ENCODE measurements at regions not wholly inside any gene's neighbourhood (a gene's known extent, or its start where the extent isn't known, plus 50 kb on each side); places are given as distances from the start of the nearest gene placed in this dataset.

DNA sequence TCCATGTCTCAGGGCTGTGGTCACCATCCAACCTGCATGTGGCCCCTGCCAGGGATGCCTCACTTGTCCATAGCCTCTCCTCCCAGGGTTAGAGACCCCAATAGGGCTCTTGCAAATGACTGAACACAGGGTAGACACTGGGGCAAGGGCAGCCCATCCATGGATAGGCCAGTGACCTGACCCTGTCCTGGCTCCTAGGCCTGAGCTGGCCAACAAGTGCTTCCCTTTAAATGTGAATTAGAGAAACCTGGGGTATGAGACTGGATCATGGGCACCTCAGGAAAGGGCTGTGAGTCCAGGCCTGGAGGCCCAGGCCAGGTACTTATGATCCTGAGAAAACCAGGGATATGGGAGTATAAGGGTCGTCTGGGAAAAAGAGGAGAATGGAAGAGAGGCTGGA, 64.5 kb downstream of the COPS8 start:
- DNase-seq (ENCODE audit: low spot score), result no peak

- DNase-seq (ENCODE audit: low spot score), result no peak
Measured at GRCh38 chr2:237150831-237151375, 65.2 kb downstream of the COPS8 start.

- DNase-seq (ENCODE audit: low spot score), result no peak
Measured at GRCh38 chr2:237152361-237152760, 66.7 kb downstream of the COPS8 start.

DNA sequence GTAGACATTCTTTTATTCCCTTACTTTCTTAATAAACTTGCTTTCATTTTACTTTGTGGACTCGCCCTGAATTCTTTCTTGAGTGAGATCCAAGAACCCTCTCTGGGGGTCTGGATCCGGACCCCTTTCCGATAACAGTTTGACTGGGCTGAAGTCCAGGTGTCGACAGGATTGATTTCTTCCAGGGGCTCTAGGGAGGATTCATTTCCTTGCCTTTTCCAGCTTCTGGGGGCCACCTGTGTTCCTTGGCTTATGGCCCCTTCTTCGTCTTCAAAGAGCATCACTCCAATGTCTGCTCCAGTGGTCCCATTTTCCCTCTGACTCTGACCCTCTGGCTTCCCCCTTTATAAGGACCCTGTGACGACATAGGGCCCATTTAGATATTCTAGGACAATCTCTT, 67.5 kb downstream of the COPS8 start:
- no peak for DNase-seq (ENCODE audit: low spot score)

DNA sequence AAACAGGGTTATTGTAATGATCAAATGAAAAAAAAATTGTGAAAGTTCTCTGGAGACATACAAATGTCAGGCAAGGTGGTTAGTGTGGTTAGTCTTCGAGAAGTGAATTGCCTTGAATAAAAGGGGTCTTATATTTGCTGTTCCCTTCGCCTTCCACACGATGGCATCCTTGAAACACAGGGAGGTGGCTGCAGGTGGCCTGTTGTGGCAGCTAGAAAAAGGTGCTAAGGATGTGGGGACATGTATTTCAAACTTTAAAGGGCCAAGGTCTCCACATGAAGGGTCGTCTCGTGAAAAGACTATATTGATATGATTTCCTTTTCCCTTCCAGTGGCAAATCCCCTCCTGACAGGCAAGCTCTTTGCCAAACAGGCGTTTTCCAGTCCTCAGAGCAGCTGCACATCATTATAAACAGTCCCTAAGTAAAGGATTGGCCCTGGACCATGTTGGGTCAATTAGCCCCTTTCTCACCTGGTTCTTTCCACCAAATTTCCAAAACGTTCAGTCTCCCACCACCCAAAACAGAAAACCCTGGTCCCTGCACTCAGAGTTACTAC, 68.5 kb downstream of the COPS8 start:
- peak; percentile 62 for DNase-seq (ENCODE audit: low spot score)

DNA sequence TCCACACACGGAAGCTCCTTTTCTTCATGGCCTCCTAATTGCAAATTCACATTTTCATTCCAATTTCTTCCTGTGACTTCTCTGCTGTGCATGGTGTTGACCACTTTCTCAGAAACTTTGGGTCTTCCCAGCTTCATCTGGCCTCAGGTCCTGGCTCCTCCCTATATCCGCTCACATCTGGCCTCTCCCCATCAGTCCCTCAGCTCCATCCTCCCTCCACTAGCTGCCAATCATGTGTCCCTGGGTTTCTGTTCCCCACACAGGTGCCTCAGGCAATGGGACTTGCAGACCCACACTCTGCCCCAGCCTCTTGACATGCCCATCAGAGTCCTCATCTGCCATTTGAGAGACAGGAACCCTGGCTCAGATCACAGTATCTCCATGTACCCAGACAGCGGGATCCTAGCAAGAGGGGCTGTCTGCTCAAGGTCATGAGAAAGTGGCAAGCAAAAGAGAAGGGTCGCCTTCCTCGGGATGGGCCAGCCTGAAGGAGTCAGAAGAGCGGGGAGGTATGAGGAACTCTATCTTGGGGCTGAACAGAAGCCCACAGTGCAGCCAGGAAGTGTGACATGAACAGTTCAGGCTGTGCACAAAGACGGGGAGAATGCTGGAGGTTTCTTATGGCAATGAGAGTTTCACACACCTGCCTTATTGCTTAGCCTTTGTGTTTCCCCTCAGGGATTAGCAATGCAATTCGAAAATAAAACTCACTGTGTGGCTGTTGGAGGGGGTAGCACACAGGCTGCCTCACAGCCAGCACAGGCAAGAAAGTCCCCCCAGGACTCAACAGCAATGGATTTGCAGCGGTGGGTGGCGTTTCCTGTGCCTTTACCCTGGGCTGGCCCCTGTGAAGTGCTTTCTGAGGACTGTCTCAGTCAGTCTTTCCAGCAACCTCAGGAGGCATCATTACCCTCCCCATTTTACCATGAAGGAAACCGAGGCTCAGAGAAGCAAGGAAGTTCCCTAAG, 69.5 kb downstream of the COPS8 start:
- no peak for DNase-seq (ENCODE audit: low spot score)

DNA sequence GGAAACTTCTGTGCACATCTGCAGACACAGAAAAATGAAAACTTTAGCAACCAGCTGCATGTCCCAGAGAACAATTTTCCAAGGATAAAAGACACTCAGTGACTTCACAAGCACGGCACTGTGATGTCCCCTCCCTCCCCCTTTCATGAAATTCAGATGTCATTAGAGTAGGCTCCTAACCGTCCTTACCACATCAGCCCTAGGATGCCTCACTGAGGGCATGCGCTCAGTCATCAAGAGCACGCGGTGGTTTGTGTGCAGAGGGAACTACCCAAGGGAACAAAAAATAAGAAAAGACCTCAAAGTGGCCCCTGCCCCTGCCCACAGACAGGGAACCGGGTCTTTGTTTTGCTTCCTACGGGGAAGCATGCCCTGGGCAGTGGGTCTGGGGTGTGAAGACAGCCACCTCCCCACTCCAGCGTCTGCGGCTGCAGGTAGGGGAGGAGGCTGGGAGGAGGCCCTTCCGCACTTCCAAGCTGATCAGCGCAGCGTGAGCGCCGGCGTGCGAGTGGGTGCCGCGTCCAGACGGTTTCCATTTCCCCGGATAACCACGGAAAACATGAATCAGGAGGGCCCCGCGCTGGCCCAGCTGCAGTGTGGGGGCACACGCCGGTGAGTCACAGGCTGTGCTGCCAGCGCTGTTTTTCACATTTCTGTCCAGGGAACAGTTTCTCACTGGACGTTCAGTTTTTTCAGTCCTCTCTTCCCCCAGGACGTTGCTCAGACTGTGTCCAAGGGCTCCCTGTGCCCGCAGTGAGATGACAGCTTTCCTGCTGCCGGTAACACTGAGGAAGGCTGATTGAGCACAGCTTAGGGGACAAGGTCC, 70.6 kb downstream of the COPS8 start:
- DNase-seq (ENCODE audit: low spot score), result peak; percentile 59

DNA sequence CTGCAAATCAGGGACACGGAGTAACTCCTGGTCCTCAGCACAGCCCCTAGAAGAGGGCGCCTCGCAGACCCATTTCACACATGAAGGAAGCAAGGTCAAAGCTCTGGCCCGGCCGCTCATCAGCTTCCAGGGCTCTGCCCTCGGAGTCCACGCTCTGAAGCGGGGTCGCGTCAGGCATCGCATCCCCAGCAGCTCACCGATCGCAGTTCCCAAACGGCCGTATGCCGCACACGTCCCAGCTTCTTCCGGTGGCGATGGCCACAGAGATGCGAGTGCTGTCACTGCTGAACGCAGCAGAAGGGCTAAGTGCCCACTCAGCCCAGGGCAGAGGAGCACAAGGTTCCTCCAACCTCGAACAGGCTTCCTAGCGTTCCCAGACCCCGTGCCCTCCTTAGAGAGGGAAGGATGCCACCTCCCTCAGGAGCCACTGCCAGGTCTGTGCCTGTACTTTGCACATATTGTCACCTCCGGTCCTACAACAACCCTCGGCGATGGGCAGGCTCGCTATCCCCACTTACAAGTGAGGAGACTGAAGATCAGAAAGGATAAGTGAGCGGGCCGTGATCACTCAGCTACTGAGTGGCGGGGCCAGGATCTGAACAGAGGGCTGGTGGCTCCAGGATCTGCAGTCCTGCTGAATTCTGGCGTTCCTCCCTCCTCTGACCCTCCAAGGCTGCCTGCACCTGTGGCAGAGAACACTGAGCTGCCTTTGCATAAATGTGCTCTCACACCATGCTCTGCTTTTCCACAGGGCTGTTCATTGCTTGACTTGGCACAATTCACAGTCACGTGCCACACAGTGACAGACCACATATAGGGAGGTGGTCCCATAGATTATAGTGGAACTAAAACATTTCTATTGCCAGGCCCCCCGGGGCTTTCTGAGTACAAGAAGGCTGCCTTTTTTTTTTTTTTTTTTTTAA, 71.4 kb downstream of the COPS8 start:
- no peak for DNase-seq (ENCODE audit: low spot score)

- DNase-seq (ENCODE audit: low spot score), result no peak
Measured at GRCh38 chr2:237157780-237158102, 72.1 kb downstream of the COPS8 start.

GRCh38 chr2:237158194-237158593, 72.5 kb downstream of the COPS8 start:
- DNase-seq (ENCODE audit: low spot score), result no peak

- DNase-seq (ENCODE audit: low spot score), result no peak
Measured at GRCh38 chr2:237159006-237159911, 73.6 kb downstream of the COPS8 start.

DNA sequence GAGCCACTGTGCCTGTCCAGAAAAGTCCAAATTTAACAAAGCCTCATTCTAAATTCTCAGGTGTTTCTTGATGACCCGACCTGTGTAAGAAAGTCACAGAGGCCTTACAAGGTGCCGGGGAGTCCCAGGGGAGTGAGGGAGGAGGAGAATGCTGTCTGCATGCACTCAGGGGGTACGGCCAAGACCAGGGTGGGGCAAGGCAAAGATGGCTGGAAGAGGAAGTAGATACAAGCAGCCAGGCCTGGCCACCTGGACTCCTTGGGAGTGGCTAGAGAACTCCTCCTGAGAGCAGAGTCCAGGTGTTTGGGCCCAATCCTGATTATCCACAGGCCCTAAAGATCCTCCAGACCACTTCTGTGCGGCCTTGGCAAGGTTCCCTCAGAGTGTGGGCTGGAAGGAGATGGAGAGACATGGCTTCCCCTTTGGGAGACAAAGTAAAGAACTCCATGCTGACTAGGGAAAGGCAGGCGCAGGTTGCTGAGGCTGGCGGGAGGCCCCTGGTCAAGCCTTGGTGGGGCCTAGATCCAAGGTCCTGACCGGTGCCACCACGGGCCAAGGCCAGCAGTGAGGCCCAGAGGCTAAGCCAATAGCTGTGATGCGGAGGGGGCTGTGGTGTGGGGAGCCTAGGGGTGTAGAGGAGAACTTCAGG, 74.7 kb downstream of the COPS8 start:
- no peak for DNase-seq (ENCODE audit: low spot score)

GRCh38 chr2:237161189-237161588, 75.5 kb downstream of the COPS8 start:
- DNase-seq (ENCODE audit: low spot score), result no peak

- DNase-seq (ENCODE audit: low spot score), result no peak
Measured at GRCh38 chr2:237162959-237163358, 77.3 kb downstream of the COPS8 start.

GRCh38 chr2:237164474-237165042, 78.9 kb downstream of the COPS8 start:
- no peak for DNase-seq (ENCODE audit: low spot score)

DNA sequence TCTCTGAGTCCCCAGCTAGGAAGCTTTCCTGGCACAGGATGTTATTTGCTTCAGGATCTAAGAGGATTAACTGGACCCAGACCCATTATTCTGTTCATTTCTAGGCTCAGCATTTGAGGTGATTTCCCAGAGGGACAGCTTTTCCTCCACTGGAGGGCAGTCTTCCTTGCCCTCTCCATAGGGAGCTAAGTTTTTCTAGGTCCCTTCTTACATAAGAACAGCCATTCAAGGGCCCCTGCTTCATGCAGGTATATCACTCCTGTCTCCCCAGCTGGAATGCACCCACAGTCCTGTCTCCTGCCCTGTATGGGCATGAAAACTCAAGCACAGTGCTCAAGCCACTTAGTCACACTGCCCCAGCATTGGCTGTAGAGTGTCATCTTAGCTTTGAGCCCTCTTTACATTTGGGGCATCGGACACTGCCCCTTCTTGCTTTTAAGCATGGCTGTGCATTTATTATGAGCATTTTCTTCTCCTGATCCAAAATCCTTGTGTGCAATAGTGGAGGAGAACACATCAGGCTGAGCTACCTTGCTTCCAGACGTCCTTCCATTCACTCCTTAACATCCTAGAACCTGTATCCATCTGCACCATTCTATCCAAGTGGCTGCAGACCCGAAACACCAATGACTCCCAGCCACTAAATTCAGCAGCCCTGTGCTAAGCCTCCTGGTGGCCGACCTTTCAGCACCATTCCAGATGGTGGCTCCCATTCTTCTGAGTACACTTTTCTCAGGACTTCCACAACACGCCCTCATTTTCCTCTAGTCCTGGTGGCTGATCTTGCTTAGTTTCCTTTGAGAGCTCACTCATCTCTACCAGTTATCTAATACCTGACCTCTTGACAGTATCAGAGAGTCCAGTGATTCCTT, 80.0 kb downstream of the COPS8 start:
- peak; percentile 37 for DNase-seq (ENCODE audit: low spot score)

DNA sequence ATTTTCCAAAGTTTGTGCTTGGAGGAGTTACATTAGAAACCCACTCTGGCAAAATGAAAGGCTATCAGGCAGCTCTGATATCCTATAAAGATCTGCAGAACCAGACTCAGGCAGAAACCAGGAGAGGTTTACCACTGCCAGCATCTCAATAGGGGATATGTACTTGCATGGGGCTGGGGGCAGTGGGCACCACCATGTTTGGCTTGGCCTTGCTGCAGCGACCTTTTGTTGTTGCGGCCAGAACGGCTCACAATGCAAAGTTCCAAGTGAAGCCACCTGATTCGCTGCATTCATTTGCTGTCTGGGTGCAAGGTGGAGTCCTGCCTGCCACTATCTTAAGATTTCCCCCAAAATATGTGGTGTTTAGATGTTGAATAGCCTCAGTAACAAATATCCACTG, 81.3 kb downstream of the COPS8 start:
- no peak for DNase-seq (ENCODE audit: low spot score)

DNA sequence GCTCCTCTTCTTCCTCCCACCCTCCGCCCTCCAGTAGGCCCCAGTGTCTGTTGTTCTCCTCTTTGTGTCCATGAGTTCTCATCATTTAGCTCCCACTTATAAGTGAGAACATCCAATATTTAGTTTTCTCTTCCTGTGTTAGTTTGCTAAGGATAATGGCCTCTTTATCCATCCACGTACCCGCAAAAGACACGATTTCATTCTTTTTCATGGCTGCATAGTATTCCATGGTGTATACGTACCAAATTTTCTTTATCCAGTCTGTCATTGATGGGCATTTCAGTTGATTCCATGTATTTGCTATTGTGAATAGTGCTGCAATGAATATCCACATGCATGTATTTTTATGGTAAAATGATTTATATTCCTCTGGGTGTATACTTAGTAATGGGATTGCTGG, 82.2 kb downstream of the COPS8 start:
- DNase-seq (ENCODE audit: low spot score), result no peak

DNA sequence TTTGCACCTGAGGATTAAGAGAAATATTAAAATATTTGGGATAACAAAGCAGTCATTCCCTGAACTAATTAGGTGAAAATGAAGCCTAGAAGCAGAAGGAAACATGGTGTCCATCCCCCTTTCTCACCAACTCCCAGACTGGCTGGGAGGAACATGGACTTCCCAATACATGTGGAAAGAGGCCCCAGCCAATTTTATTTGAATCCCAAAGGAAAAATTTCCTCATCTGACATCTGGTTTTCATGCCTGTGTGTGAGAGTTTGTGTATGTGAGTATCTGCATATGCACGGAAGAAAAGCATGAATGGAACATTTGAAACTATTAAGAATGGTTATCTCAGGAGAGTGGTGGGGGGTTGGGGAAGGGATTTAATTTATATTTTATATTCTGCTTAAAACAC, 84.3 kb downstream of the COPS8 start:
- DNase-seq (ENCODE audit: low spot score), result no peak

Measured in kidney tubule cell (primary cell).